Spleen (tissue), 7 donors: ENCODE measurements at regions not wholly inside any gene's neighbourhood (a gene's known extent, or its start where the extent isn't known, plus 50 kb on each side); places are given as distances from the start of the nearest gene placed in this dataset.

Experiments used
- POLR2A ChIP-seq, 3 donors: fragments of 450-650 bp; IDR thresholded peaks; one replicate each; pipeline ENCODE4 v1.5.1; 2017; ENCODE audit warnings: antibody characterized with exemption in 3 of 3, mild to moderate bottlenecking in 1 of 3
- POLR2AphosphoS5 ChIP-seq, 3 donors: sonication (generic); formaldehyde crosslinking; IDR thresholded peaks; one replicate each; pipeline ENCODE4 v1.5.1; 2017; ENCODE audit warnings: antibody characterized with exemption in 3 of 3
- TF ChIP-seq, protein P1 (sequence below), 11 experiments: fragments of 200-600 bp in 7 of 11; fragments of 450-650 bp in 4 of 11; sonication (generic) in 4 of 11; IDR thresholded peaks in 8 of 11; conservative IDR thresholded peaks in 3 of 11; 1 replicate in 7 of 11; 2 replicates in 4 of 11; pipeline versions ENCODE4 v1.4.0 to v1.8.0; 2016 to 2021; ENCODE audit warnings: antibody characterized with exemption in 11 of 11, inconsistent platforms in 4 of 11, mild to moderate bottlenecking in 1 of 11
- donor health status: DM: no; HTN: no; CAD: no; lungs with moderate emphysema.
- donor health status: DM: no; HTN: no; CAD: no.
- donor health status: DM: no; HTN: no; CAD: no.

DNA sequence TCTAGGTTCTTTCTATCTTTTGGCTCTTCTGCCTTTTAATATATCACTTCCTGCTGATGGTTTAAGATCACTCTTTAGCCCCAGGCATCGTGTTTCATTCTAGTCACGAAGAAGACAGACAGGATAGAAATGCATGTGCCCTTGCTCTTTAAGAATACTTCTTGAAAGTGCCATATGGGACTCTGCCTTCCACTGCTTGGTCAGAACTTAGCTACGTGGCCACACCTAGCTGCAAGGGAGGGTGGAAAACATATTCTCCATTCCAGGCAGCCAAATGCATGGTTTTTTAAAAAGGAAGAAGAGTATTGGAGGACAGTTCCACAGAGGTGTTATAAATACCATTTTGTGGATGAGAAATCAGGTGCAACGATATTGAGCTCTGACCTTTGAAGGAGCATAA is 143.3 kb downstream of the KLRB1 start:
- TF ChIP-seq POLR2A (IDR thresholded peaks at IDR 0.05) (no peak), POLR2AphosphoS5 (IDR thresholded peaks at IDR 0.05) (no peak)
- TF ChIP-seq, protein P1, sequence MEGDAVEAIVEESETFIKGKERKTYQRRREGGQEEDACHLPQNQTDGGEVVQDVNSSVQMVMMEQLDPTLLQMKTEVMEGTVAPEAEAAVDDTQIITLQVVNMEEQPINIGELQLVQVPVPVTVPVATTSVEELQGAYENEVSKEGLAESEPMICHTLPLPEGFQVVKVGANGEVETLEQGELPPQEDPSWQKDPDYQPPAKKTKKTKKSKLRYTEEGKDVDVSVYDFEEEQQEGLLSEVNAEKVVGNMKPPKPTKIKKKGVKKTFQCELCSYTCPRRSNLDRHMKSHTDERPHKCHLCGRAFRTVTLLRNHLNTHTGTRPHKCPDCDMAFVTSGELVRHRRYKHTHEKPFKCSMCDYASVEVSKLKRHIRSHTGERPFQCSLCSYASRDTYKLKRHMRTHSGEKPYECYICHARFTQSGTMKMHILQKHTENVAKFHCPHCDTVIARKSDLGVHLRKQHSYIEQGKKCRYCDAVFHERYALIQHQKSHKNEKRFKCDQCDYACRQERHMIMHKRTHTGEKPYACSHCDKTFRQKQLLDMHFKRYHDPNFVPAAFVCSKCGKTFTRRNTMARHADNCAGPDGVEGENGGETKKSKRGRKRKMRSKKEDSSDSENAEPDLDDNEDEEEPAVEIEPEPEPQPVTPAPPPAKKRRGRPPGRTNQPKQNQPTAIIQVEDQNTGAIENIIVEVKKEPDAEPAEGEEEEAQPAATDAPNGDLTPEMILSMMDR (IDR thresholded peaks at IDR 0.05 in 8 of 11, conservative IDR thresholded peaks at IDR 0.05 in 3 of 11): no peak
